ENCODE measurements at regions not wholly inside any gene's neighbourhood (a gene's known extent, or its start where the extent isn't known, plus 50 kb on each side); places are given as distances from the start of the nearest gene placed in this dataset.

- TF ChIP-seq ZNF142 (CRISPR knock-in tag; IDR thresholded peaks at IDR 0.05) (no peak), MAX (IDR thresholded peaks at IDR 0.05) (no peak), SPEN (CRISPR knock-in tag; IDR thresholded peaks at IDR 0.05; ENCODE audit: low read depth) (no peak)
Measured at GRCh38 chrX:77085372-77085771, 361.8 kb upstream of the FGF16 start (continued).

- peak; percentile 96 for ATAC-seq
- intact Hi-C loops (cut with micrococcal nuclease; ENCODE audit: unreplicated experiment) = no loop called here
- DNase-seq (ENCODE audit: low spot score) = peak; percentile 92
- H3K4me3 ChIP-seq (replicated peaks in 1 of 3; ENCODE audit: insufficient read depth in 1 of 3, low read depth in 2 of 3, low read length in 3 of 3) = no peak overlapping the region
- FAIRE-seq = peak; percentile 95
- peaks cover 37% of the 10 kb centered on the region for H3K4me1 ChIP-seq (ENCODE audit: insufficient read depth, low read length)
- no peaks in the 10 kb centered on the region for H3K36me3 ChIP-seq (replicated peaks in 1 of 2; ENCODE audit: control insufficient read depth in 1 of 2, insufficient read depth in 2 of 2, low read length in 2 of 2)
- in situ Hi-C loops (cut with HindIII; ENCODE audit: extremely low pct_ligation_motif_present, low pct_unique_long_range_greater_than_20kb) = no loop called here
- no TSS peak for BruUV-seq (replicated peaks)
- no peaks in the 10 kb centered on the region for H3K27me3 ChIP-seq (ENCODE audit: control insufficient read depth in 1 of 2, insufficient read depth in 2 of 2, low read length in 2 of 2)
- no peaks in the 10 kb centered on the region for H4K20me1 ChIP-seq (ENCODE audit: insufficient read depth, low read length)
- 0 out of 2 replicates have a peak overlapping the region, but pooled peaks have one; percentile 29 for H3K9ac ChIP-seq (ENCODE audit: insufficient read depth, low read depth, low read length)
- WGBS (ENCODE audit: low lambda C conversion rate) = 31% methylated on average over 6 of the region's 7 CpGs
- H3K4me2 ChIP-seq (ENCODE audit: low read depth, low read length) = peak overlapping the region; percentile 55
- H3K9me3 ChIP-seq (ENCODE audit: low read length) = no peaks in the 10 kb centered on the region
- CTCF ChIA-PET (ENCODE audit: low intra/inter-chr PET ratio, low total read pairs) = no interaction called here
- H3K27ac ChIP-seq (ENCODE audit: extremely low read length, insufficient read depth, low read length) = peak overlapping the region; percentile 77
- no peaks in the 10 kb centered on the region for H3K79me2 ChIP-seq (ENCODE audit: insufficient read depth, low read length)
- POLR2A ChIA-PET = interaction anchor here (1.4 to 2.0 kb wide), 2 partner anchors 41 to 78 kb away, joined by 3 to 12 read pairs; no protein-coding TSS in a partner anchor
- no peak overlapping the region for H2AFZ ChIP-seq (ENCODE audit: low read length)
- TF ChIP-seq ZNF878 (CRISPR knock-in tag; IDR thresholded peaks at IDR 0.05) = no peak
- TF ChIP-seq ZNF792 (CRISPR knock-in tag; IDR thresholded peaks at IDR 0.05) = no peak
- TF ChIP-seq ZNF280D (CRISPR knock-in tag; IDR thresholded peaks at IDR 0.05) = no peak
- TF ChIP-seq ZBTB20 (CRISPR knock-in tag; IDR thresholded peaks at IDR 0.05; ENCODE audit: borderline replicate concordance, low read depth) = no peak
- TF ChIP-seq ARID4A (CRISPR knock-in tag; IDR thresholded peaks at IDR 0.05; ENCODE audit: borderline replicate concordance) = no peak
Measured at GRCh38 chrX:77087529-77088169, 359.5 kb upstream of the FGF16 start.
